ENCODE measurements at regions not wholly inside any gene's neighbourhood (a gene's known extent, or its start where the extent isn't known, plus 50 kb on each side); places are given as distances from the start of the nearest gene placed in this dataset.
"Not testable (repeated sequence)": the region's sequence is repeated elsewhere in the genome, so short reads cannot be mapped to it uniquely, and the experiment has no call there.

DNA sequence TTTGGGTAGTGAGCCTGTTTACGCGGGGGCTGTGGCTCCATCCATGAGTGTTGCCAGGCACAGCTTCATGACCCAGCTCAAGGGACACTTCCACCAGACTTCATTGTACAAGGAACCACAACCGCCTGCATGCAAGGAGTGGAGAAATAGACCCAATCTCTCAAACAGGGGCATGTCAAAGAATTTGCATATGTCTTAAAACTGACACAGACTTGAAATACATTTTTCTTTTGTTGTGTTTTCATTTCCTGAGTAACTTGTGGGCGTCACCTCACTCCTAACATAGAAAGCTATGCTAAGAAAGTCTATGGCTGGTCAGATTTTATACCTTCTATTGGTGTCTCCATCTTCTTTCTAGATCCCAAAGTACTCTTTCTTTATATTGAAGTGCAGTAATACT is 266.2 kb upstream of the RNF32 start:
- POLR2A ChIA-PET: no interaction called here
- DNase-seq (ENCODE audit: low read depth, low spot score) (no peak), FAIRE-seq (no peak)
- Histone ChIP-seq H3K27me3 (ENCODE audit: control insufficient read depth in 2 of 2, insufficient read depth in 2 of 2, low read length in 2 of 2) (no peaks in the 10 kb centered on the region), H4K20me1 (replicated peaks; ENCODE audit: control insufficient read depth, extremely low read depth, insufficient read depth, low read length) (no peaks in the 10 kb centered on the region), H3K36me3 (ENCODE audit: control insufficient read depth in 2 of 2, extremely low read depth in 1 of 2, insufficient read depth in 2 of 2, low read length in 2 of 2) (no peaks in the 10 kb centered on the region), H3K79me2 (ENCODE audit: control insufficient read depth, insufficient read depth, low read length) (no peaks in the 10 kb centered on the region), H3K27ac (ENCODE audit: insufficient read depth, low read depth, low read length) (no peak overlapping the region), H3K4me2 (ENCODE audit: insufficient read depth, low read length) (no peak overlapping the region), H3K4me1 (ENCODE audit: control insufficient read depth, extremely low read depth, insufficient read depth, low read length) (no peaks in the 10 kb centered on the region), H3K9ac (replicated peaks; ENCODE audit: extremely low read depth, insufficient read depth, low read length) (no peak overlapping the region), H3K9me1 (replicated peaks; ENCODE audit: control insufficient read depth, extremely low read depth, insufficient read depth, low read length) (no peaks in the 10 kb centered on the region), H3K4me3 (replicated peaks in 1 of 3; ENCODE audit: insufficient read depth in 1 of 3, low read depth in 1 of 3, low read length in 3 of 3) (no peak overlapping the region), H3K9me3 (replicated peaks; ENCODE audit: control insufficient read depth, insufficient read depth, low read length) (no peaks in the 10 kb centered on the region), H2AFZ (ENCODE audit: low read depth, low read length) (no peak overlapping the region)
- intact Hi-C loops (cut with micrococcal nuclease) (no loop called here), dilution Hi-C loops (cut with MboI; ENCODE audit: extremely low pct_ligation_motif_present, low sequenced_read_pairs) (no loop called here)
- BruUV-seq (replicated peaks): no TSS peak
- TF ChIP-seq MYC (IDR thresholded peaks at IDR 0.05; ENCODE audit: low read depth, low read length) (no peak), EZH2 (IDR thresholded peaks at IDR 0.05; ENCODE audit: borderline replicate concordance, low read depth, low read length, severe bottlenecking) (no peak), POLR2A (IDR thresholded peaks at IDR 0.05; ENCODE audit: low read depth, low read length) (no peak), JUN (IDR thresholded peaks at IDR 0.05; ENCODE audit: borderline replicate concordance, insufficient read depth, insufficient read length, low read depth) (no peak), GATA2 (IDR thresholded peaks at IDR 0.05; ENCODE audit: insufficient read depth, insufficient read length, low read depth, low read length) (no peak), FOS (IDR thresholded peaks at IDR 0.05; ENCODE audit: borderline replicate concordance, insufficient read depth, low read length) (no peak), POLR2AphosphoS5 (IDR thresholded peaks at IDR 0.05; ENCODE audit: insufficient read depth, low read depth, low read length) (no peak)
- TF ChIP-seq, protein P1, sequence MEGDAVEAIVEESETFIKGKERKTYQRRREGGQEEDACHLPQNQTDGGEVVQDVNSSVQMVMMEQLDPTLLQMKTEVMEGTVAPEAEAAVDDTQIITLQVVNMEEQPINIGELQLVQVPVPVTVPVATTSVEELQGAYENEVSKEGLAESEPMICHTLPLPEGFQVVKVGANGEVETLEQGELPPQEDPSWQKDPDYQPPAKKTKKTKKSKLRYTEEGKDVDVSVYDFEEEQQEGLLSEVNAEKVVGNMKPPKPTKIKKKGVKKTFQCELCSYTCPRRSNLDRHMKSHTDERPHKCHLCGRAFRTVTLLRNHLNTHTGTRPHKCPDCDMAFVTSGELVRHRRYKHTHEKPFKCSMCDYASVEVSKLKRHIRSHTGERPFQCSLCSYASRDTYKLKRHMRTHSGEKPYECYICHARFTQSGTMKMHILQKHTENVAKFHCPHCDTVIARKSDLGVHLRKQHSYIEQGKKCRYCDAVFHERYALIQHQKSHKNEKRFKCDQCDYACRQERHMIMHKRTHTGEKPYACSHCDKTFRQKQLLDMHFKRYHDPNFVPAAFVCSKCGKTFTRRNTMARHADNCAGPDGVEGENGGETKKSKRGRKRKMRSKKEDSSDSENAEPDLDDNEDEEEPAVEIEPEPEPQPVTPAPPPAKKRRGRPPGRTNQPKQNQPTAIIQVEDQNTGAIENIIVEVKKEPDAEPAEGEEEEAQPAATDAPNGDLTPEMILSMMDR (IDR thresholded peaks at IDR 0.05; ENCODE audit: extremely low read depth in 1 of 2, insufficient read depth in 1 of 2, low read depth in 1 of 2, low read length in 2 of 2): no peak
- TF ChIP-seq, protein P2, sequence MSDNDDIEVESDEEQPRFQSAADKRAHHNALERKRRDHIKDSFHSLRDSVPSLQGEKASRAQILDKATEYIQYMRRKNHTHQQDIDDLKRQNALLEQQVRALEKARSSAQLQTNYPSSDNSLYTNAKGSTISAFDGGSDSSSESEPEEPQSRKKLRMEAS (IDR thresholded peaks at IDR 0.05; ENCODE audit: insufficient read depth, insufficient read length): no peak
- CTCF ChIA-PET: no interaction called here

DNA sequence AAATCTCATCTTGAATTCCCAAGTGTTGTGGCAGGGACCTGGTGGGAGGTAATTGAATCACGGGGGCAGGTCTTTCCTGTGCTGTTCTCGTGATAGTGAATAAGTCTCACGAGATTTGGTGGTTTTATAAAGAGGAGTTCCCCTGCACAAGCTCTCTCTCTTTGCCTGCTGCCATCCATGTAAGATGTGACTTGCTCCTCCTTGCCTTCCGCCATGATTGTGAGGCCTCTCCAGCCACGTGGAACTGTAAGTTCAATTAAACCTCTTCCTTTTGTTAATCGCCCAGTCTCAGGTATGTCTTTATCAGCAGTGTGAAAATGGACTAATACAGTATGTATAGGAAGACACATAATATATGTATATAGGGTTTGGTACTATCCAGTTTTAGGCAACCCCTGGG is 270.6 kb upstream of the RNF32 start:
- H4K20me1 ChIP-seq (replicated peaks; ENCODE audit: control insufficient read depth, extremely low read depth, insufficient read depth, low read length); CTCF ChIA-PET; dilution Hi-C loops (cut with MboI; ENCODE audit: extremely low pct_ligation_motif_present, low sequenced_read_pairs): not testable (repeated sequence)

More for the DNA sequence above, 270.6 kb upstream of the RNF32 start:
- POLR2A ChIA-PET; H3K36me3 ChIP-seq (ENCODE audit: control insufficient read depth in 2 of 2, extremely low read depth in 1 of 2, insufficient read depth in 2 of 2, low read length in 2 of 2); BruUV-seq (replicated peaks); H3K79me2 ChIP-seq (ENCODE audit: control insufficient read depth, insufficient read depth, low read length); H3K9me1 ChIP-seq (replicated peaks; ENCODE audit: control insufficient read depth, extremely low read depth, insufficient read depth, low read length); FAIRE-seq; H3K9me3 ChIP-seq (replicated peaks; ENCODE audit: control insufficient read depth, insufficient read depth, low read length); H3K27ac ChIP-seq (ENCODE audit: insufficient read depth, low read depth, low read length); H3K4me2 ChIP-seq (ENCODE audit: insufficient read depth, low read length); H3K4me1 ChIP-seq (ENCODE audit: control insufficient read depth, extremely low read depth, insufficient read depth, low read length); H3K27me3 ChIP-seq (ENCODE audit: control insufficient read depth in 2 of 2, insufficient read depth in 2 of 2, low read length in 2 of 2); intact Hi-C loops (cut with micrococcal nuclease); H3K4me3 ChIP-seq (replicated peaks in 1 of 3; ENCODE audit: insufficient read depth in 1 of 3, low read depth in 1 of 3, low read length in 3 of 3); DNase-seq (ENCODE audit: low read depth, low spot score); H3K9ac ChIP-seq (replicated peaks; ENCODE audit: extremely low read depth, insufficient read depth, low read length); H2AFZ ChIP-seq (ENCODE audit: low read depth, low read length): not testable (repeated sequence)
